ENCODE measurements at regions not wholly inside any gene's neighbourhood (a gene's known extent, or its start where the extent isn't known, plus 50 kb on each side); places are given as distances from the start of the nearest gene placed in this dataset.

DNA sequence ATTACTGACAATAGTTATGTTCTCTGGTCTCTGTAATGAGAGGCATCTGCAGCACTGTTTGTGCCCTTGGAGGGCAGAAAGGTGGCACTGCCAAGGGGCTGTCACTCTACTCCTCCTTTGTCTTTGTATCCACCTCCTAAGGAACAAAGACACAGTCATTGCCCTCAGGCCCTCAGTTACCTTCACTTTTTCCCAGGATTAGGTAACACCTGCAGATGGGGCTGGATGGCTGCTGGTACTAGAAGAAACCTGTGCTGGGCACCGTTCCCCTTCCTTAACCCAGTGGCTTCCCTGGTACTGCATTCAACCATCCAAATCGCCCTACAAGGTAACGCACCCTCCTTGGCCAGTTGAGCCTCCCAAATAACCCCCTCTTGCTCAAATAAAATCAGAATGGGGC, 246.9 kb upstream of the NEBL start:
- TF ChIP-seq, protein P1, sequence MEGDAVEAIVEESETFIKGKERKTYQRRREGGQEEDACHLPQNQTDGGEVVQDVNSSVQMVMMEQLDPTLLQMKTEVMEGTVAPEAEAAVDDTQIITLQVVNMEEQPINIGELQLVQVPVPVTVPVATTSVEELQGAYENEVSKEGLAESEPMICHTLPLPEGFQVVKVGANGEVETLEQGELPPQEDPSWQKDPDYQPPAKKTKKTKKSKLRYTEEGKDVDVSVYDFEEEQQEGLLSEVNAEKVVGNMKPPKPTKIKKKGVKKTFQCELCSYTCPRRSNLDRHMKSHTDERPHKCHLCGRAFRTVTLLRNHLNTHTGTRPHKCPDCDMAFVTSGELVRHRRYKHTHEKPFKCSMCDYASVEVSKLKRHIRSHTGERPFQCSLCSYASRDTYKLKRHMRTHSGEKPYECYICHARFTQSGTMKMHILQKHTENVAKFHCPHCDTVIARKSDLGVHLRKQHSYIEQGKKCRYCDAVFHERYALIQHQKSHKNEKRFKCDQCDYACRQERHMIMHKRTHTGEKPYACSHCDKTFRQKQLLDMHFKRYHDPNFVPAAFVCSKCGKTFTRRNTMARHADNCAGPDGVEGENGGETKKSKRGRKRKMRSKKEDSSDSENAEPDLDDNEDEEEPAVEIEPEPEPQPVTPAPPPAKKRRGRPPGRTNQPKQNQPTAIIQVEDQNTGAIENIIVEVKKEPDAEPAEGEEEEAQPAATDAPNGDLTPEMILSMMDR (IDR thresholded peaks at IDR 0.05; ENCODE audit: insufficient read depth, low read length, severe bottlenecking): no peak
- no peak for FAIRE-seq
- H3K36me3 ChIP-seq (ENCODE audit: control insufficient read depth, insufficient read depth, low read length): no peaks in the 10 kb centered on the region
- no peak overlapping the region for H3K4me3 ChIP-seq (ENCODE audit: low read depth, low read length)
- DNase-seq (ENCODE audit: low read depth): peak; percentile 42
- no peaks in the 10 kb centered on the region for H3K27me3 ChIP-seq (ENCODE audit: control insufficient read depth, insufficient read depth, low read length)

DNA sequence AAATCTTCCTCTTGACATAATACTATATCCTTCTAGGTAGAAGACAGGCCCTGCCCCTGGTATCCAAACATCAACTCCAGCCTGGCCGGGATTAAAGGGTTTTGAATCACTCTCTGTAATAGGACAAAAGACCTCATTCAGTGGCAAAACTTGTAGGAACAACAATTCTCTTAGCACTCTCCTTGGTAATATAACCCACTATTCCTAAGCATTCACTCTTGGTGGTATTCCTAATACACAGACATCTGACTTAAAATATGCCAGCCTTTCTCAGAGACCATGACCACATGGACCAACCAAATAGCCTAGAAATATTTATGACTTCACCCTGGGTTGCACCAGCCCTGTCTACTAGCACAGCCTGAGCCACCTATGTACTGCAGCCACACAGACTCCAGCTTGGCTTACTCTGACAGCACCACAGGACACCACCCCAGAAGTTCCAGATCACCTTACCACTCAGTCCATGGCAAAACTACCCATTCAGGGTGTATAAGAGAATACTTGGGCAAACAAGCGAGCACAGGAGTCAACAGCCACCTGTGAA, 244.9 kb upstream of the NEBL start:
- no peaks in the 10 kb centered on the region for H3K36me3 ChIP-seq (ENCODE audit: control insufficient read depth, insufficient read depth, low read length)
- no peak for FAIRE-seq

DNA sequence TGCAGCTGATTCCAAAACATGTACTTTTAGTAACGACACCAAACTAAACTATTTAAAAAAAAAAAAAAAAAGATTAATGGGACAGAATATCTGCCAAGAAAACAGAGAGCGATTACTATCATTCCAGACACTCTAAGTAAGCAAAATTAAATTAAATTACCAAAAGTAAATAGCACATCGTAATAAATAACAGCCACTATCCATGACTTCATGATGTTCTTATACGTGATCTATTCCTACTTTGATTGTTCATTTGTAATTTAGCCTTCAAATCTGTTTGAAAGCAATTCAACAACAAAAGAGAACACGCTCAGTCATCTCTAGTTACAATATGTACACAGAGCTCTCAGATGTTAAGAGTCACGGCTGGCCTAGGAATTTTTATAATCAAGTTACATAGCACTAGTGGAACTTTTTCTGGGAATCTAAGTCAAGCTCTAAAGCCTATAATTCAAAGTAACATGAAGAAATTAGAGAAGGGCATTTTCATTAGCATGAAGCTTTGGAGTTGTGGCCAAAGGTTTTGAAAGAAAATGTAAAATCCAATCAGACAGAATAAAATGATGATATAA, 241.7 kb upstream of the NEBL start:
- Histone ChIP-seq H3K27me3 (ENCODE audit: control insufficient read depth, insufficient read depth, low read length) (no peaks in the 10 kb centered on the region), H3K4me3 (ENCODE audit: low read depth, low read length) (no peak overlapping the region), H3K36me3 (ENCODE audit: control insufficient read depth, insufficient read depth, low read length) (no peaks in the 10 kb centered on the region)
- DNase-seq (ENCODE audit: low read depth): no peak
- FAIRE-seq: no peak
- TF ChIP-seq, protein P1 (IDR thresholded peaks at IDR 0.05; ENCODE audit: insufficient read depth, low read length, severe bottlenecking): no peak

More for the DNA sequence above, 244.9 kb upstream of the NEBL start:
- TF ChIP-seq, protein P1 (IDR thresholded peaks at IDR 0.05; ENCODE audit: insufficient read depth, low read length, severe bottlenecking): no peak
- H3K27me3 ChIP-seq (ENCODE audit: control insufficient read depth, insufficient read depth, low read length): no peaks in the 10 kb centered on the region
- H3K4me3 ChIP-seq (ENCODE audit: low read depth, low read length): no peak overlapping the region
- no peak for DNase-seq (ENCODE audit: low read depth)

DNA sequence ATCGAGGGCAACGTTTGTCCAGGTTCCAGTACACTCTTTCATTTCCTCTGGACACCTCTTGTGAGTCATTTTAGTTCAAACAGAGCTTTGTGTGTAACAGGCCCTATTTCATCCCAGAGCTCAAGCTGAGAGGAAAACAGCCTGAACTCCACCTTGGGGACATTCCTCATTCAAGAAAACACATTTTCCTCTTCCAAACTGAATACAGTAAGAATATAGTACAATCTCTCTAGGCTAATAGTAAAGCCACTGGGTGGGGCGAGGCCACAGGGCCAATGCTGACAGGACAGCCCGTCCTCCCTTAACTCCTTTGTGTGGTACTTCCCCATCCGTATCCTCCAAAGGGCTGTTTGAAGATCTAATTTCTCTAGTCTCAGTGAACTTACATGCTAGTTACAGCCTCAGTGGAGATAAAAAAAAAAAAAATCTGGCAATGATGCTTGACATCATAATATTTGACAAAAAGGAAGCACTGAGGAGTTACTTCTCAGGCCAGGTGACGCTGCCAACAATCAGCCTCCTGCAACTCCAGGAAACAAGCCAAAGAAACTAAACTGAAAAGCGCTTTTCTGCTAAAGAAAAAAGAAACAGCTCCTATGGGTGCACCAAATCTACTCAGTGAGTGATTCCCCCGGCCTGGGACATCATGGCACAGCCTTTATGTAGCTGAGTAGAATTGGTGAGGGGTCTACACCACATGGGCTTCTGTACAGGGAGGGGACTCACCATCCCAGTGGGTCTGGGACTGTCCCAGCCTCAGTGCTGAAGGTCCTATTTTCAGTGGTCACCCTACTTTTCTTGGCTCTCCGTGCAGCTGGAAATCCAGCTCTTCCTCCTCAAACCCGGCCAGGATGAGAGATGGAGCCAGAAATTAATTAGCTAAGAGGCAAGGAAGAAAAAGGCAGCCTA, 238.2 kb upstream of the NEBL start:
- DNase-seq (ENCODE audit: low read depth): peak; percentile 89
- FAIRE-seq: peak; percentile 32
- Histone ChIP-seq H3K4me3 (ENCODE audit: low read depth, low read length) (no peak overlapping the region), H3K36me3 (ENCODE audit: control insufficient read depth, insufficient read depth, low read length) (no peaks in the 10 kb centered on the region), H3K27me3 (ENCODE audit: control insufficient read depth, insufficient read depth, low read length) (no peaks in the 10 kb centered on the region)
- TF ChIP-seq, protein P1 (IDR thresholded peaks at IDR 0.05; ENCODE audit: insufficient read depth, low read length, severe bottlenecking): no peak

DNA sequence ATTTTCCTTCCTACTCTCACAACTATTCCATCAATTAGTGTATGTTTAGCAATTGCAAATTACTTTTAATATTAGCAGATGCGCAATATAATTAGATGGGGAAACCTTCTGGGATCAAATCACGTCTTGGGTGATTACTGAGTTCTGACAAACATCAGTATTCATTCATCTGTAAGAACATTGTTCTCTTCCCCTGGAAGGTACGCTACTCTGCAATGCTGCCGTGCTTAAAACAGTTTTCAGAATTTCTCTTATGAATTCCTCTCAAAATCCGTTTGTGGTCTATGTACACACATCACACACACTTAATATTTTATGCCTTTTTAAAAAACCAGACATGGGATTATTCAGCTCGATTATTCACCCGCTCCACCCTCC, 237.5 kb upstream of the NEBL start:
- DNase-seq (ENCODE audit: low read depth) (no peak), FAIRE-seq (peak; percentile 18)
- H3K4me3 ChIP-seq (ENCODE audit: low read depth, low read length): no peak overlapping the region
- no peaks in the 10 kb centered on the region for H3K27me3 ChIP-seq (ENCODE audit: control insufficient read depth, insufficient read depth, low read length)
- TF ChIP-seq, protein P1 (IDR thresholded peaks at IDR 0.05; ENCODE audit: insufficient read depth, low read length, severe bottlenecking): no peak
- no peaks in the 10 kb centered on the region for H3K36me3 ChIP-seq (ENCODE audit: control insufficient read depth, insufficient read depth, low read length)

All from bronchial epithelial cell (primary cell).